Osteoblast (primary cell): ENCODE measurements at regions not wholly inside any gene's neighbourhood (a gene's known extent, or its start where the extent isn't known, plus 50 kb on each side); places are given as distances from the start of the nearest gene placed in this dataset.

Experiments
- DNase-seq: peaks from one replicate; pipeline ENCODE4 v3.0.0; 2011; ENCODE audit warnings: low spot score, mixed read lengths; ENCODE audit not compliant: insufficient read length; ENCODE audit errors: missing footprints
- H2AFZ ChIP-seq: 2 replicates; pipeline ENCODE4 v1.6.0; 2011; ENCODE audit warnings: mild to moderate bottlenecking, low read length
- H3K27ac ChIP-seq: 2 replicates; pipeline ENCODE4 v1.5.1; 2011; ENCODE audit warnings: mild to moderate bottlenecking, low read depth, low read length, moderate library complexity
- H3K27me3 ChIP-seq: 2 replicates; pipeline ENCODE4 v1.6.0; 2012; ENCODE audit warnings: mild to moderate bottlenecking, control low read depth, inconsistent platforms, low read length, moderate library complexity; ENCODE audit not compliant: insufficient read depth
- H3K36me3 ChIP-seq: 2 replicates; pipeline ENCODE4 v1.5.1; 2011; ENCODE audit warnings: mild to moderate bottlenecking, low read length, control low read depth, moderate library complexity; ENCODE audit not compliant: insufficient read depth
- H3K4me1 ChIP-seq: 2 replicates; pipeline ENCODE4 v1.5.1; 2011; ENCODE audit warnings: mild to moderate bottlenecking, low read length, control low read depth, moderate library complexity; ENCODE audit not compliant: insufficient read depth
- H3K4me2 ChIP-seq: 2 replicates; pipeline ENCODE4 v1.6.0; 2011; ENCODE audit warnings: mild to moderate bottlenecking, low read length; ENCODE audit not compliant: insufficient read depth
- H3K4me3 ChIP-seq: fragments of 200-600 bp; sonication (generic); 3 replicates; pipeline ENCODE4 v1.5.1; 2012; ENCODE audit warnings: mild to moderate bottlenecking, low read length, inconsistent platforms; ENCODE audit not compliant: insufficient read depth
- H3K79me2 ChIP-seq: 2 replicates; pipeline ENCODE4 v1.6.0; 2012; ENCODE audit warnings: mild to moderate bottlenecking, low read length, control low read depth, inconsistent platforms; ENCODE audit not compliant: insufficient read depth
- H3K9me3 ChIP-seq: 2 replicates; pipeline ENCODE4 v1.5.1; 2011; ENCODE audit warnings: low read depth, low read length, control low read depth
- H4K20me1 ChIP-seq: 2 replicates; pipeline ENCODE4 v1.6.0; 2012; ENCODE audit warnings: mild to moderate bottlenecking, low read length, control low read depth; ENCODE audit not compliant: insufficient read depth
- CTCF ChIP-seq: IDR thresholded peaks from 2 replicates; pipeline ENCODE4 v1.5.1; 2011; ENCODE audit warnings: mild to moderate bottlenecking, low read depth, low read length, moderate library complexity; ENCODE audit errors: extremely low read depth

- Histone ChIP-seq H3K4me2 (no peak overlapping the region), H3K27ac (no peak overlapping the region), H3K4me3 (no peak overlapping the region), H3K36me3 (no peaks in the 10 kb centered on the region), H3K4me1 (no peaks in the 10 kb centered on the region), H2AFZ (no peak overlapping the region), H3K79me2 (no peaks in the 10 kb centered on the region), H4K20me1 (no peaks in the 10 kb centered on the region), H3K27me3 (no peaks in the 10 kb centered on the region), H3K9me3 (no peaks in the 10 kb centered on the region)
- DNase-seq: no peak
- no peak for TF ChIP-seq CTCF
These were observed 221.2 kb downstream of the SETD4 start for GRCh38 chr21:35838987-35839763.

- H3K4me3 ChIP-seq: no peak overlapping the region
- no peak overlapping the region for H2AFZ ChIP-seq
- H3K9me3 ChIP-seq: no peaks in the 10 kb centered on the region
- no peak for TF ChIP-seq CTCF
- no peaks in the 10 kb centered on the region for H3K79me2 ChIP-seq
- no peak overlapping the region for H3K27ac ChIP-seq
- H3K4me2 ChIP-seq: no peak overlapping the region
- H3K4me1 ChIP-seq: no peaks in the 10 kb centered on the region
- DNase-seq: no peak
- H4K20me1 ChIP-seq: no peaks in the 10 kb centered on the region
- no peaks in the 10 kb centered on the region for H3K27me3 ChIP-seq
- no peaks in the 10 kb centered on the region for H3K36me3 ChIP-seq
These were observed 222.0 kb downstream of the SETD4 start for GRCh38 chr21:35838350-35838749.

GRCh38 chr21:35833991-35834390, 226.3 kb downstream of the SETD4 start:
- H3K9me3 ChIP-seq: no peaks in the 10 kb centered on the region
- H3K4me1 ChIP-seq: no peaks in the 10 kb centered on the region
- no peak overlapping the region for H3K4me2 ChIP-seq
- no peaks in the 10 kb centered on the region for H3K79me2 ChIP-seq
- TF ChIP-seq CTCF: no peak
- H3K36me3 ChIP-seq: no peaks in the 10 kb centered on the region
- H3K4me3 ChIP-seq: no peak overlapping the region
- no peaks in the 10 kb centered on the region for H3K27me3 ChIP-seq
- H4K20me1 ChIP-seq: no peaks in the 10 kb centered on the region
- no peak overlapping the region for H3K27ac ChIP-seq
- no peak overlapping the region for H2AFZ ChIP-seq
- DNase-seq: no peak

DNA sequence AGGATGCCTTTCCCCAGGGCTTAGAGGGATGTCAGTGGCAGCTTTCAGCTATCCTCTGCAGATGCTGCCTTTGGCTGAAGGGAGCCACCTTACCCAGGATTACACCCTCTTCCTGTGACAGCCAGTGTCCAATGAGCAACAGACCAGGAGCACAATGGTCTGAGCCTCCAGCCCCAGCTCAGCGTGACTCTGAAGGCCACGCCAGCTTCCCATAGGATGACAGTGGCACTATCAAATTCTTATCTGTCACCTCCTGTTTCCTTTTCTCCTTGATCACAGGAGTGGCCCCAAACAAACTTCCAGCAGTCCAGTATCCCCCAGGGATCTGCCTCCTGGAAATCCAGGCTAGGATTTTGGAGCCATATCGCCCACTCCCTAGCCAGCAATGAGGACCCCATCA, 226.9 kb downstream of the SETD4 start:
- no peaks in the 10 kb centered on the region for H4K20me1 ChIP-seq
- no peak overlapping the region for H3K4me2 ChIP-seq
- H3K4me3 ChIP-seq: no peak overlapping the region
- no peak overlapping the region for H2AFZ ChIP-seq
- no peaks in the 10 kb centered on the region for H3K36me3 ChIP-seq
- H3K27me3 ChIP-seq: no peaks in the 10 kb centered on the region
- H3K79me2 ChIP-seq: no peaks in the 10 kb centered on the region
- no peaks in the 10 kb centered on the region for H3K9me3 ChIP-seq
- no peak for DNase-seq
- TF ChIP-seq CTCF: no peak
- no peak overlapping the region for H3K27ac ChIP-seq
- no peaks in the 10 kb centered on the region for H3K4me1 ChIP-seq
